CD4-positive, alpha-beta memory T cell (primary cell): ENCODE measurements at regions not wholly inside any gene's neighbourhood (a gene's known extent, or its start where the extent isn't known, plus 50 kb on each side); places are given as distances from the start of the nearest gene placed in this dataset.

Experiments
- CTCF ChIA-PET: fragments of 350-600 bp; sonication (Branson Sonifier 250); formaldehyde crosslinking; loops from one replicate; lab custom pipeline; 2021; ENCODE audit warnings: inconsistent platforms; ENCODE audit not compliant: partially characterized antibody; lab: Charles Lee
- POLR2A ChIA-PET: fragments of 350-600 bp; sonication (Branson Sonifier 250); formaldehyde crosslinking; loops from one replicate; lab custom pipeline; 2021; ENCODE audit not compliant: partially characterized antibody; lab: Charles Lee
- DNase-seq, 5 donors: peaks; one replicate each; pipeline versions ENCODE4 v3.0.0 to v3.0.0-alpha.2; 2020 to 2022; ENCODE audit warnings: mixed read lengths in 1 of 5
- H3K27ac ChIP-seq: one replicate; pipeline ENCODE4 v1.7.0; 2013; ENCODE audit warnings: low read depth, low read length
- H3K27me3 ChIP-seq: 2 replicates; pipeline ENCODE4 v1.7.0; 2013; ENCODE audit warnings: mild to moderate bottlenecking, low read length, moderate library complexity; ENCODE audit not compliant: insufficient read depth
- H3K36me3 ChIP-seq: 2 replicates; pipeline ENCODE4 v1.7.0; 2013; ENCODE audit warnings: mild to moderate bottlenecking, low read length, moderate library complexity; ENCODE audit not compliant: insufficient read depth
- H3K4me1 ChIP-seq: 2 replicates; pipeline ENCODE4 v1.7.0; 2013; ENCODE audit warnings: mild to moderate bottlenecking, low read length, moderate library complexity; ENCODE audit not compliant: insufficient read depth
- H3K4me3 ChIP-seq, 2 donors: one replicate each; pipeline ENCODE4 v1.7.0; 2013; ENCODE audit warnings: low read length in 2 of 2, mild to moderate bottlenecking in 1 of 2
- H3K9me3 ChIP-seq, 2 donors: one replicate each; pipeline ENCODE4 v1.7.0; 2013; ENCODE audit warnings: low read length in 2 of 2, control low read depth in 1 of 2; ENCODE audit not compliant: control insufficient read depth in 1 of 2
- H3K27ac Mint-ChIP-seq, 7 donors: one replicate each; pipeline ENCODE4 v1.8.0; 2020 to 2021; ENCODE audit warnings: mixed read lengths in 7 of 7, mild to moderate bottlenecking in 6 of 7, inconsistent platforms in 3 of 7, moderate library complexity in 3 of 7
- H3K27me3 Mint-ChIP-seq, 2 donors: one replicate each; pipeline ENCODE4 v1.8.0; 2020 to 2021; ENCODE audit warnings: mixed read lengths in 2 of 2
- H3K36me3 Mint-ChIP-seq, 2 donors: one replicate each; pipeline ENCODE4 v1.8.0; 2020 to 2021; ENCODE audit warnings: mixed read lengths in 2 of 2, inconsistent platforms in 1 of 2, mild to moderate bottlenecking in 1 of 2
- H3K4me1 Mint-ChIP-seq, 4 donors: one replicate each; pipeline ENCODE4 v1.8.0; 2020 to 2021; ENCODE audit warnings: mixed read lengths in 4 of 4, mild to moderate bottlenecking in 1 of 4
- H3K4me3 Mint-ChIP-seq, 8 donors: one replicate each; pipeline ENCODE4 v1.8.0; 2020 to 2021; ENCODE audit warnings: mixed read lengths in 8 of 8, mild to moderate bottlenecking in 7 of 8, moderate library complexity in 6 of 8, inconsistent platforms in 3 of 8
- H3K9me3 Mint-ChIP-seq, 8 donors: one replicate each; pipeline ENCODE4 v1.8.0; 2020 to 2021; ENCODE audit warnings: mixed read lengths in 8 of 8, mild to moderate bottlenecking in 5 of 8, inconsistent platforms in 3 of 8, moderate library complexity in 1 of 8
- intact Hi-C: fragments of 100-400 bp; cut with micrococcal nuclease; formaldehyde crosslinking; loops from one replicate; pipeline ENCODE4 v1.15.1; 2023

GRCh38 chr16:86213437-86214205, 296.7 kb upstream of the FOXF1 start:
- Mint-ChIP-seq H3K4me3 (no peak overlapping the region), H3K36me3 (no peaks in the 10 kb centered on the region), H3K27me3 (peaks cover 4 to 6% of the 10 kb centered on the region in 2 donors), H3K4me1 (peaks cover 0 to 6% (median 4%) of the 10 kb centered on the region in 4 donors), H3K9me3 (peaks cover 0 to 14% (median 7%) of the 10 kb centered on the region in 8 donors), H3K27ac (no peak overlapping the region)
- Histone ChIP-seq H3K27ac (no peak overlapping the region), H3K36me3 (no peaks in the 10 kb centered on the region), H3K4me1 (no peaks in the 10 kb centered on the region), H3K9me3 (no peaks in the 10 kb centered on the region), H3K4me3 (no peak overlapping the region), H3K27me3 (no peaks in the 10 kb centered on the region)
- no peak for DNase-seq
- CTCF ChIA-PET = no interaction called here
- intact Hi-C loops = no loop called here
- POLR2A ChIA-PET = no interaction called here

- DNase-seq = no peak
- intact Hi-C loops = no loop called here
- POLR2A ChIA-PET = no interaction called here
- no peaks in the 10 kb centered on the region for H3K4me1 ChIP-seq
- H3K9me3 ChIP-seq = no peaks in the 10 kb centered on the region
- Mint-ChIP-seq H3K36me3 (no peaks in the 10 kb centered on the region), H3K4me1 (peaks cover 0 to 6% (median 4%) of the 10 kb centered on the region in 4 donors), H3K27me3 (peaks cover 4 to 6% of the 10 kb centered on the region in 2 donors), H3K9me3 (peaks cover 0 to 14% (median 7%) of the 10 kb centered on the region in 8 donors), H3K27ac (no peak overlapping the region), H3K4me3 (no peak overlapping the region)
- no peaks in the 10 kb centered on the region for H3K36me3 ChIP-seq
- no peak overlapping the region for H3K27ac ChIP-seq
- CTCF ChIA-PET = no interaction called here
- H3K27me3 ChIP-seq = no peaks in the 10 kb centered on the region
- H3K4me3 ChIP-seq = no peak overlapping the region
Measured at GRCh38 chr16:86214326-86215232, 295.7 kb upstream of the FOXF1 start.

DNA sequence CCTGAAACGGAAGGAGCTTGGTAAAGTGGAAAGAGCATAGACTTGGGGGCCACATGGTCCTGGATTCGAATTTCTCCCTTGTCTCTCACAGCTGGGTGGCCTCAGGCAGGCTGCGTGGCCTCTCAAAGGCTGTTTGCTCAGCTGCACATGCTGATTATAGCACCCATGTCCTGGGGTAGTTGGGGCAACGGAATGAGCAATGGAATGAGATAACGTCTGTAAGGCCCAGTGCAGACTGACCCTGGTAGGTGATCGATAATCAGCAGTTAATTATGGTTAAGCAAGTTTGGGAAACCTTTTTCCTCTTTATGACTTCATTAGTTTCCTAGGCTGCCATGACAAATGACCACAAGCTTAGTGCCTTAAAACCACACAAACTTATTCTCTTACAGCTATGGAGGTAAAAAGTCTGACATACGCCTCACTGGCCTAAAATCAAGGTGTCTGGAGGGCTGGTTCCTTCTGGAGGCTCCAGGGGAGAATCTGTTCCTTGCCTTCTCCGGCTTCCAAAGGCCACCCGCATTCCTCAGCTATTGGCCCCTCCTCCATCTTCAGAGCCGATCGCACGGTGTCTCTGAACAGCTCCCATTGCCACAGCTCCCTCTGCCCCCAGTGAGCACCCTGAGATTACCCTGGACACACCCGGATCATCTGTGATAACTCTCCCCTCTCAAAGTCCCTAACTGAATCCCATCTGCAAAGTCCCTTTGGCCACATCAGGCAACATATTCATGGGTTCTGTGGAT, 294.9 kb upstream of the FOXF1 start:
- Mint-ChIP-seq H3K4me3 (no peak overlapping the region), H3K4me1 (peaks cover 0 to 6% (median 4%) of the 10 kb centered on the region in 4 donors), H3K27ac (no peak overlapping the region), H3K27me3 (peaks cover 6 to 7% of the 10 kb centered on the region in 2 donors), H3K36me3 (no peaks in the 10 kb centered on the region), H3K9me3 (peaks cover 0 to 14% (median 6%) of the 10 kb centered on the region in 8 donors)
- H3K4me3 ChIP-seq = no peak overlapping the region
- H3K4me1 ChIP-seq = no peaks in the 10 kb centered on the region
- no peaks in the 10 kb centered on the region for H3K27me3 ChIP-seq
- no peaks in the 10 kb centered on the region for H3K9me3 ChIP-seq
- no peaks in the 10 kb centered on the region for H3K36me3 ChIP-seq
- H3K27ac ChIP-seq = no peak overlapping the region
- ChIA-PET POLR2A (no interaction called here), CTCF (no interaction called here)
- no peak for DNase-seq
- intact Hi-C loops = no loop called here

- Mint-ChIP-seq H3K27me3 (peaks cover 6 to 12% of the 10 kb centered on the region in 2 donors), H3K27ac (no peak overlapping the region), H3K9me3 (peaks cover 0 to 14% (median 6%) of the 10 kb centered on the region in 8 donors), H3K36me3 (no peaks in the 10 kb centered on the region), H3K4me3 (no peak overlapping the region), H3K4me1 (peaks cover 0 to 6% (median 4%) of the 10 kb centered on the region in 4 donors)
- Histone ChIP-seq H3K27ac (no peak overlapping the region), H3K4me1 (no peaks in the 10 kb centered on the region), H3K9me3 (no peaks in the 10 kb centered on the region), H3K36me3 (no peaks in the 10 kb centered on the region), H3K27me3 (no peaks in the 10 kb centered on the region), H3K4me3 (no peak overlapping the region)
- POLR2A ChIA-PET = no interaction called here
- CTCF ChIA-PET = no interaction called here
- intact Hi-C loops = no loop called here
- DNase-seq = no peak
Measured at GRCh38 chr16:86215979-86216585, 294.2 kb upstream of the FOXF1 start.

GRCh38 chr16:86216591-86216990, 293.7 kb upstream of the FOXF1 start:
- ChIA-PET CTCF (no interaction called here), POLR2A (no interaction called here)
- DNase-seq = no peak
- H3K36me3 Mint-ChIP-seq = no peaks in the 10 kb centered on the region
- Histone ChIP-seq H3K27ac (no peak overlapping the region), H3K27me3 (no peaks in the 10 kb centered on the region), H3K4me1 (no peaks in the 10 kb centered on the region), H3K36me3 (no peaks in the 10 kb centered on the region), H3K9me3 (no peaks in the 10 kb centered on the region), H3K4me3 (no peak overlapping the region)
- intact Hi-C loops = no loop called here
- no peak overlapping the region for H3K27ac Mint-ChIP-seq
- peaks cover 0 to 14% (median 6%) of the 10 kb centered on the region in 8 donors for H3K9me3 Mint-ChIP-seq
- H3K4me1 Mint-ChIP-seq = peaks cover 0 to 6% (median 4%) of the 10 kb centered on the region in 4 donors
- no peak overlapping the region for H3K4me3 Mint-ChIP-seq
- H3K27me3 Mint-ChIP-seq = peaks cover 6 to 12% of the 10 kb centered on the region in 2 donors

- H3K27me3 Mint-ChIP-seq = peaks cover 9 to 12% of the 10 kb centered on the region in 2 donors
- ChIA-PET CTCF (no interaction called here), POLR2A (no interaction called here)
- no peak overlapping the region for H3K4me3 ChIP-seq
- H3K9me3 ChIP-seq = no peaks in the 10 kb centered on the region
- H3K9me3 Mint-ChIP-seq = peaks cover 0 to 10% (median 6%) of the 10 kb centered on the region in 8 donors
- intact Hi-C loops = no loop called here
- no peak overlapping the region for H3K4me3 Mint-ChIP-seq
- H3K27ac ChIP-seq = no peak overlapping the region
- H3K4me1 ChIP-seq = no peaks in the 10 kb centered on the region
- no peaks in the 10 kb centered on the region for H3K27me3 ChIP-seq
- H3K27ac Mint-ChIP-seq = no peak overlapping the region
- no peaks in the 10 kb centered on the region for H3K36me3 Mint-ChIP-seq
- no peaks in the 10 kb centered on the region for H3K36me3 ChIP-seq
- H3K4me1 Mint-ChIP-seq = peaks cover 0 to 5% (median 3%) of the 10 kb centered on the region in 4 donors
- no peak for DNase-seq
Measured at GRCh38 chr16:86217001-86217890, 293.1 kb upstream of the FOXF1 start.
